ENCODE measurements at regions not wholly inside any gene's neighbourhood (a gene's known extent, or its start where the extent isn't known, plus 50 kb on each side); places are given as distances from the start of the nearest gene placed in this dataset.

- ChIA-PET POLR2A (no interaction called here), CTCF (no interaction called here)
- no peak overlapping the region for H3K9ac ChIP-seq (replicated peaks; ENCODE audit: extremely low read depth, insufficient read depth, low read length)
- no peaks in the 10 kb centered on the region for H3K4me1 ChIP-seq (ENCODE audit: control insufficient read depth, extremely low read depth, insufficient read depth, low read length)
- no peaks in the 10 kb centered on the region for H3K79me2 ChIP-seq (ENCODE audit: control insufficient read depth, insufficient read depth, low read length)
- H4K20me1 ChIP-seq (replicated peaks; ENCODE audit: control insufficient read depth, extremely low read depth, insufficient read depth, low read length) = no peaks in the 10 kb centered on the region
- H3K27ac ChIP-seq (ENCODE audit: insufficient read depth, low read depth, low read length) = no peak overlapping the region
- no peaks in the 10 kb centered on the region for H3K36me3 ChIP-seq (ENCODE audit: control insufficient read depth in 2 of 2, extremely low read depth in 1 of 2, insufficient read depth in 2 of 2, low read length in 2 of 2)
- H3K4me2 ChIP-seq (ENCODE audit: insufficient read depth, low read length) = no peak overlapping the region
- TF ChIP-seq FOS (IDR thresholded peaks at IDR 0.05; ENCODE audit: borderline replicate concordance, insufficient read depth, low read length) (peak; percentile 23), POLR2AphosphoS5 (IDR thresholded peaks at IDR 0.05; ENCODE audit: insufficient read depth, low read depth, low read length) (no peak)
- no peaks in the 10 kb centered on the region for H3K9me3 ChIP-seq (replicated peaks; ENCODE audit: control insufficient read depth, insufficient read depth, low read length)
- no peaks in the 10 kb centered on the region for H3K27me3 ChIP-seq (ENCODE audit: control insufficient read depth in 2 of 2, insufficient read depth in 2 of 2, low read length in 2 of 2)
- no peak for FAIRE-seq
- intact Hi-C loops (cut with micrococcal nuclease) (no loop called here), dilution Hi-C loops (cut with MboI; ENCODE audit: extremely low pct_ligation_motif_present, low sequenced_read_pairs) (no loop called here)
- peak; percentile 22 for DNase-seq (ENCODE audit: low read depth, low spot score)
- no peaks in the 10 kb centered on the region for H3K9me1 ChIP-seq (replicated peaks; ENCODE audit: control insufficient read depth, extremely low read depth, insufficient read depth, low read length)
- H2AFZ ChIP-seq (ENCODE audit: low read depth, low read length) = no peak overlapping the region
- no TSS peak for BruUV-seq (replicated peaks)
- H3K4me3 ChIP-seq (replicated peaks in 1 of 3; ENCODE audit: insufficient read depth in 1 of 3, low read depth in 1 of 3, low read length in 3 of 3) = no peak overlapping the region
These were observed 62.1 kb upstream of the NUDT12 start for GRCh38 chr5:103624675-103625074.

GRCh38 chr5:103624035-103624480, 61.5 kb upstream of the NUDT12 start:
- Histone ChIP-seq H2AFZ (ENCODE audit: low read depth, low read length) (no peak overlapping the region), H3K4me2 (ENCODE audit: insufficient read depth, low read length) (no peak overlapping the region), H3K9me3 (replicated peaks; ENCODE audit: control insufficient read depth, insufficient read depth, low read length) (no peaks in the 10 kb centered on the region), H3K9me1 (replicated peaks; ENCODE audit: control insufficient read depth, extremely low read depth, insufficient read depth, low read length) (no peaks in the 10 kb centered on the region), H3K79me2 (ENCODE audit: control insufficient read depth, insufficient read depth, low read length) (no peaks in the 10 kb centered on the region), H3K4me1 (ENCODE audit: control insufficient read depth, extremely low read depth, insufficient read depth, low read length) (no peaks in the 10 kb centered on the region), H3K36me3 (ENCODE audit: control insufficient read depth in 2 of 2, extremely low read depth in 1 of 2, insufficient read depth in 2 of 2, low read length in 2 of 2) (no peaks in the 10 kb centered on the region), H3K27ac (ENCODE audit: insufficient read depth, low read depth, low read length) (no peak overlapping the region), H3K27me3 (ENCODE audit: control insufficient read depth in 2 of 2, insufficient read depth in 2 of 2, low read length in 2 of 2) (no peaks in the 10 kb centered on the region), H3K4me3 (replicated peaks in 1 of 3; ENCODE audit: insufficient read depth in 1 of 3, low read depth in 1 of 3, low read length in 3 of 3) (no peak overlapping the region), H4K20me1 (replicated peaks; ENCODE audit: control insufficient read depth, extremely low read depth, insufficient read depth, low read length) (no peaks in the 10 kb centered on the region), H3K9ac (replicated peaks; ENCODE audit: extremely low read depth, insufficient read depth, low read length) (no peak overlapping the region)
- no peak for TF ChIP-seq POLR2AphosphoS5 (IDR thresholded peaks at IDR 0.05; ENCODE audit: insufficient read depth, low read depth, low read length)
- no peak for TF ChIP-seq EZH2 (IDR thresholded peaks at IDR 0.05; ENCODE audit: borderline replicate concordance, low read depth, low read length, severe bottlenecking)
- no peak for TF ChIP-seq GATA2 (IDR thresholded peaks at IDR 0.05; ENCODE audit: insufficient read depth, insufficient read length, low read depth, low read length)
- no peak for TF ChIP-seq POLR2A (IDR thresholded peaks at IDR 0.05; ENCODE audit: low read depth, low read length)
- TF ChIP-seq JUN (IDR thresholded peaks at IDR 0.05; ENCODE audit: borderline replicate concordance, insufficient read depth, insufficient read length, low read depth) = no peak
- TF ChIP-seq MAX (IDR thresholded peaks at IDR 0.05; ENCODE audit: insufficient read depth, insufficient read length) = no peak
- TF ChIP-seq MYC (IDR thresholded peaks at IDR 0.05; ENCODE audit: low read depth, low read length) = no peak
- no peak for TF ChIP-seq CTCF (IDR thresholded peaks at IDR 0.05; ENCODE audit: extremely low read depth in 1 of 2, insufficient read depth in 1 of 2, low read depth in 1 of 2, low read length in 2 of 2)
- no peak for TF ChIP-seq FOS (IDR thresholded peaks at IDR 0.05; ENCODE audit: borderline replicate concordance, insufficient read depth, low read length)
- CTCF ChIA-PET = no interaction called here
- FAIRE-seq (no peak), DNase-seq (ENCODE audit: low read depth, low spot score) (peak; percentile 80)
- POLR2A ChIA-PET = no interaction called here
- no TSS peak for BruUV-seq (replicated peaks)
- dilution Hi-C loops (cut with MboI; ENCODE audit: extremely low pct_ligation_motif_present, low sequenced_read_pairs) (no loop called here), intact Hi-C loops (cut with micrococcal nuclease) (no loop called here)

Data from endothelial cell of umbilical vein (primary cell).